HFF-Myc (cell line): ENCODE measurements at regions not wholly inside any gene's neighbourhood (a gene's known extent, or its start where the extent isn't known, plus 50 kb on each side); places are given as distances from the start of the nearest gene placed in this dataset.

ENCODE experiments used
- DNase-seq: peaks from one replicate; pipeline ENCODE4 v3.0.0-alpha.2; 2011; ENCODE audit warnings: low read depth; ENCODE audit errors: extremely low read depth
- H3K4me3 ChIP-seq: replicated peaks from 2 replicates; pipeline ENCODE4 v1.5.1; 2011; ENCODE audit warnings: low read depth, mild to moderate bottlenecking, control low read depth, low read length
- CTCF ChIP-seq: IDR thresholded peaks from 2 replicates; pipeline ENCODE4 v1.5.1; 2012; ENCODE audit warnings: mild to moderate bottlenecking, low read depth, low read length, control low read depth; ENCODE audit errors: missing control alignments

DNA sequence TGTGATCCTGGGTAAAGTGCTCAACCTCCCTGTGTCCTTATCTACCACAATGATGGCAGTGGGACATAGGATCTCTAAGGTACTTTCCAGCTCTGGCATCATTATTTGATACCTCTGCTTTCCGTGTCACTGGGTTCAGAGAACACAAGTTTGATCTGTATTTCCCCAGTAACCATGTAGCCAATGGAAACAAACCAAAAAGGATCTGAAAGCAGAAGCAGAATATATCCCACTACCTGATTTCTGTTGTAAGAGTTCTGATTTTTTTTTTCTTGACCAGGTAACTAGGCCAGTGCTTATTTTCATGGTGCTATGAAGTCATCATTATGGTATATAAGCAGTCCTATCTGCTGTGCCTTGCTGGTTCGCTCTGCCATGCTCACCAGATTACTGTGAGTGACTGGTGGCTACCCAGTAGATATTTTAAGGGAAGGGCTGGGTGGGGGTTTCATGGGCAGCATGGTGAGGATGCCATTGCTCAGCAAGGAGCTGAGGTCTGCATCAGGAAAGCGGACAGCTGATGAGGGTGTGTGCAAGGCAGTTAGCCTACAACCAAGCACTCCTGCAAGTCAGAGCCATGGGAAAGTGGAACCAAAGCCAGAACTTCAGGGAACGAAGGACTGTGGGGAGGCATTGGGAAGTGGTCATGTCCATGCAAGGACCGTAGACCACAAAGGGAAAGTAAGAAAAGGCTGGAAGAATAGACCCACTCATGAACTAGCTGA is 104.9 kb upstream of the EDEM3 start:
- no peak overlapping the region for H3K4me3 ChIP-seq
- TF ChIP-seq CTCF: no peak
- no peak for DNase-seq

DNA sequence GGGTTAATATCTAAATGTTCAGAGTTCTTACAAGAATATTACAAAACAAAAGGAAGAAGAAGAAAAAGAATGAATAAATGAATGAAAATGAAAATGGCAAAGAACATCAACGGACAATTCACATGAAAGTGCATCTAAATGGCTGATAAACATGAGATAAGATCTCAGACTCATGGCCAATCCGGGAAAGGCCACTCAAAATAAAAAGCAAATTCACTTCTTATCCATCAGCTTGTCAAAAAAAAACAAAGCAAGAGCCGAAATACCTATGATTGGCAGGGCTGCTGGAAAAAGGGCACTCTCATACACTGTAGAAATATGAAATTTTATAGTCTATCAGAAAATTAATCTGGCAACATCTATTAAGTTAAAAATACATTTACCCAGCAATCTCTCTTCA is 103.6 kb upstream of the EDEM3 start:
- no peak for TF ChIP-seq CTCF
- H3K4me3 ChIP-seq: no peak overlapping the region
- no peak for DNase-seq

DNA sequence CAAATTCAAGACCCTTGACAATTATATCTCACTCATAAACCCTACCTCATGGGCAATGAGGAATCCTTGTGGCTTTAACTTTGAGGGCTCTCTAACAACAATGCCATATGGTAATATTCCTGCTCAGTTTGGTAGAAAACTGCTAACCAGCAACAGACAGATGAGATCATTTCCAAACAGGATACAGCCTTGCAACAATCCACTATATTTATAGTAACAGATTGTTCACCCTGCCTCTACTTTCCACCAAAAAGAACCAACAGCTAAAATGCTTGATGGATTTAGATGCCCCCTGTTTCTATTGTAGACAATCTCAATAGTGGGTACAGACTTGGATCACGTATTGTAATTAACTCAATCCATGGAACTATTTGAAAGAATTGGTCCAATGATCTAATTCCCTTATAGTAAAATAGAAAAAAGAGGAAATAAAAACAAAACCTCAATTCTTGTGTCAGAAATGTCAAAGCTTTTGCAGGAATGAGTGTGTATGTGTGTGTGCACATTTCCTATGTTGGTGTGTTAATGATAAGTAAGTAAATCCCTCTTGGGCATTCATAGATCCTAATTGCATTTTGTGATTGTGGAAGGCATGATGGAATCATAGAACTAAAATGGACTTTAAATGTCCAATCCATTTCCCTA is 100.0 kb upstream of the EDEM3 start:
- no peak overlapping the region for H3K4me3 ChIP-seq
- TF ChIP-seq CTCF: no peak
- peak; percentile 58 for DNase-seq

DNA sequence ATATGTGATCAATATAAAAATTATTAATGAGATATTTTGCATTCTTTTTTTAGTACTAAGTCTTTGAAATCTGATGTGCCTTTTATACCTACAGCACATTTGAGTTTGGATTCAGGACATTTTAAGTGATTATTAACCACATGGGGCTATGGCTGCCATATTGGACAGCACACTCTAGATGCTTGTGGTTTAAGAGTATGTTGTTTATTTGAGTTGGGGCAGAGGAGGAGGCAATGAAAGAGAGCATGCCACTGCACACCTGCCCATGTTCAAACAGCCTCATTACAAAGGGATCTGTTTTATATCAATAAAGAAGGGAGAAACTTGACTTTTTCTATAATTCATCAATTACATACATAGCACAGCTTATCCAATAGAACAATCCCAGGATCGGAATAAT is 99.4 kb upstream of the EDEM3 start:
- H3K4me3 ChIP-seq: no peak overlapping the region
- no peak for DNase-seq
- no peak for TF ChIP-seq CTCF

GRCh38 chr1:184851822-184852746 is 97.4 kb upstream of the EDEM3 start:
- TF ChIP-seq CTCF: no peak
- DNase-seq: no peak
- H3K4me3 ChIP-seq: no peak overlapping the region

DNA sequence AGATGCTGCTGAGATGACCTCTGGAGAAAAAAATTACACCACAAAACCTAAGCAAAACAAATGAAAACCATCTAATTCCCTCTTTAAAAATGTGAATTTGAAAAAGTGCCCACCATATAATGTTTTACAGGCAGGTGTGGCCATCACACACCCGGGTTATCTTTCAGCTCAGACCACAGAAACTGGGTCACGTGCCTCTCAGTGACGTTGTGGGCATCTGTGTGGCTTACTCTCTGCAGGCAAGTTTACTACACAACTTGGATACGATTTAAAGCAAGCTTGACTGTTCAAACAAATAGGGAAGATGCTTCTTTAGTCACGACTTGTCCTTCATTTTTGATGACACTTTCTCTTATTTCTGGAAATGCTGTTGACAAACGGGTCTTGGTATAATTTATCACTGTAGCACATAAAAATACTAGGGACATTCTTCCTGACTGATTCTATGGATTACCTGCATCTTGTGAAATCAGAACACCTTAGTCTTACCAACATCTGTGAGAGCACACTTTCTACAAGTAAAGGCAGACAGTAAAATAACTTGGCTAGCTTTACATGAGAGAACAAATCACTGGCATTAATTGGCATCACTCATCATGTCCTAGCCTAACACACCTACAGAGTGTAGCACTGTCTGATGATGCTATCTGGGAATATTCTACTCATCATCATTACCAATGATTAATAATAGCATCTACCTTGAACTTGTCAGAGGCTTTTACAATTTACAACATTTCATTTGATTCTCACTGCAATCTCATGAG is 89.3 kb upstream of the EDEM3 start:
- no peak overlapping the region for H3K4me3 ChIP-seq
- TF ChIP-seq CTCF: no peak
- no peak for DNase-seq
